GDM1 (cell line): ENCODE measurements at regions not wholly inside any gene's neighbourhood (a gene's known extent, or its start where the extent isn't known, plus 50 kb on each side); places are given as distances from the start of the nearest gene placed in this dataset.

ENCODE experiments used
- DNase-seq: peaks from one replicate; lab custom pipeline; 2025; lab: John Stamatoyannopoulos, UW

- DNase-seq: no peak
Measured at GRCh38 chr5:4518903-4519672, 621.0 kb upstream of the ADAMTS16 start.

- no peak for DNase-seq
Measured at GRCh38 chr5:4520559-4520958, 619.6 kb upstream of the ADAMTS16 start.

GRCh38 chr5:4523038-4523437, 617.1 kb upstream of the ADAMTS16 start:
- DNase-seq: no peak

- DNase-seq: no peak
Measured at GRCh38 chr5:4531756-4532704, 608.1 kb upstream of the ADAMTS16 start.

- DNase-seq: no peak
Measured at GRCh38 chr5:4532705-4533080, 607.4 kb upstream of the ADAMTS16 start.

- DNase-seq: no peak
Measured at GRCh38 chr5:4533457-4534105, 606.5 kb upstream of the ADAMTS16 start.

GRCh38 chr5:4537489-4537888, 602.6 kb upstream of the ADAMTS16 start:
- no peak for DNase-seq

GRCh38 chr5:4540375-4541173, 599.6 kb upstream of the ADAMTS16 start:
- DNase-seq: no peak

- DNase-seq: no peak
Measured at GRCh38 chr5:4541334-4541733, 598.8 kb upstream of the ADAMTS16 start.

- DNase-seq: no peak
Measured at GRCh38 chr5:4542145-4542778, 597.9 kb upstream of the ADAMTS16 start.

GRCh38 chr5:4544049-4544670, 596.0 kb upstream of the ADAMTS16 start:
- DNase-seq: no peak

- no peak for DNase-seq
Measured at GRCh38 chr5:4547547-4547946, 592.6 kb upstream of the ADAMTS16 start.

GRCh38 chr5:4548341-4548740, 591.8 kb upstream of the ADAMTS16 start:
- no peak for DNase-seq

- DNase-seq: no peak
Measured at GRCh38 chr5:4549351-4549750, 590.8 kb upstream of the ADAMTS16 start.

- DNase-seq: no peak
Measured at GRCh38 chr5:4551034-4551433, 589.1 kb upstream of the ADAMTS16 start.

GRCh38 chr5:4553130-4553529, 587.0 kb upstream of the ADAMTS16 start:
- DNase-seq: no peak

- DNase-seq: no peak
Measured at GRCh38 chr5:4553978-4554377, 586.2 kb upstream of the ADAMTS16 start.

GRCh38 chr5:4555725-4556285, 584.3 kb upstream of the ADAMTS16 start:
- no peak for DNase-seq

- no peak for DNase-seq
Measured at GRCh38 chr5:4561403-4561802, 578.7 kb upstream of the ADAMTS16 start.

- no peak for DNase-seq
Measured at GRCh38 chr5:4563400-4563799, 576.7 kb upstream of the ADAMTS16 start.
